SHP77 treated with DMSO at 0.1 percent for 48 hours (cell line): ENCODE measurements at regions not wholly inside any gene's neighbourhood (a gene's known extent, or its start where the extent isn't known, plus 50 kb on each side); places are given as distances from the start of the nearest gene placed in this dataset.
A peak's percentile ranks its signal among the peaks of the same experiment; 100 is the strongest.

Source experiments
- DNase-seq: peaks from one replicate; lab custom pipeline; 2025; lab: John Stamatoyannopoulos, UW

GRCh38 chr1:244971552-244972216 lies 107.3 kb upstream of the HNRNPU start:
- no peak for DNase-seq

GRCh38 chr1:244970744-244971551 lies 106.6 kb upstream of the HNRNPU start:
- DNase-seq = peak; percentile 80

- DNase-seq = peak; percentile 61
Observed at GRCh38 chr1:244970236-244970743, 105.9 kb upstream of the HNRNPU start.

GRCh38 chr1:244969355-244970235 lies 105.3 kb upstream of the HNRNPU start:
- peak; percentile 64 for DNase-seq

GRCh38 chr1:244968881-244969280 lies 104.5 kb upstream of the HNRNPU start:
- no peak for DNase-seq

- no peak for DNase-seq
Observed at GRCh38 chr1:244968471-244968871, 104.1 kb upstream of the HNRNPU start.

GRCh38 chr1:244967159-244967558 lies 102.8 kb upstream of the HNRNPU start:
- DNase-seq = no peak

- no peak for DNase-seq
Observed at GRCh38 chr1:244965185-244966030, 101.1 kb upstream of the HNRNPU start.

GRCh38 chr1:244964112-244964971 lies 100.0 kb upstream of the HNRNPU start:
- peak; percentile 12 for DNase-seq

- DNase-seq = no peak
Observed at GRCh38 chr1:244963231-244963826, 99.0 kb upstream of the HNRNPU start.

- DNase-seq = no peak
Observed at GRCh38 chr1:244962130-244962529, 97.8 kb upstream of the HNRNPU start.

- no peak for DNase-seq
Observed at GRCh38 chr1:244960904-244961303, 96.6 kb upstream of the HNRNPU start.

GRCh38 chr1:244958593-244958992 lies 94.2 kb upstream of the HNRNPU start:
- no peak for DNase-seq

GRCh38 chr1:244957525-244957924 lies 93.2 kb upstream of the HNRNPU start:
- DNase-seq = no peak

GRCh38 chr1:244957122-244957521 lies 92.8 kb upstream of the HNRNPU start:
- DNase-seq = no peak

GRCh38 chr1:244955661-244956060 lies 91.3 kb upstream of the HNRNPU start:
- DNase-seq = no peak

GRCh38 chr1:244954359-244954758 lies 90.0 kb upstream of the HNRNPU start:
- no peak for DNase-seq

- no peak for DNase-seq
Observed at GRCh38 chr1:244953901-244954300, 89.6 kb upstream of the HNRNPU start.

- DNase-seq = no peak
Observed at GRCh38 chr1:244952940-244953339, 88.6 kb upstream of the HNRNPU start.
